ENCODE measurements at regions not wholly inside any gene's neighbourhood (a gene's known extent, or its start where the extent isn't known, plus 50 kb on each side); places are given as distances from the start of the nearest gene placed in this dataset.
A peak's percentile ranks its signal among the peaks of the same experiment; 100 is the strongest.
"Not testable (repeated sequence)": the region's sequence is repeated elsewhere in the genome, so short reads cannot be mapped to it uniquely, and the experiment has no call there.

DNA sequence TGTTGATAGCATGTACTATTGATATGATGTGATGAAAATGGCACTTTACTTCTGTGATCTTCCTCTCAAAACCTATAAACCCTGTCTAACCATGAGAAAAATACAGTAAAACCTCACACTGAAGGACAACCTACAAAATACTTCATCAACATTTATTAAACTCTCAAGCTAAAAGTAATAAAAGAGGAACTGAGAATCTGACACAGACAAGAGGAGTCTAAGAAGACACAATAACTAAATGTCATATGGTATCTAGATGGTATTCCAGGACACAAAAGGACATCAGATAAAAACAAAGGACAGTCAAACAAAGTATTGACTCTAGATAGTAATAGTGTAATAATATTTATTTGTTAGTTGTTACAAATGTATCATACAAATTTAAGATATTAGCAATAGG is 655.3 kb downstream of the SH3BGRL start:
- no peak for DNase-seq

DNA sequence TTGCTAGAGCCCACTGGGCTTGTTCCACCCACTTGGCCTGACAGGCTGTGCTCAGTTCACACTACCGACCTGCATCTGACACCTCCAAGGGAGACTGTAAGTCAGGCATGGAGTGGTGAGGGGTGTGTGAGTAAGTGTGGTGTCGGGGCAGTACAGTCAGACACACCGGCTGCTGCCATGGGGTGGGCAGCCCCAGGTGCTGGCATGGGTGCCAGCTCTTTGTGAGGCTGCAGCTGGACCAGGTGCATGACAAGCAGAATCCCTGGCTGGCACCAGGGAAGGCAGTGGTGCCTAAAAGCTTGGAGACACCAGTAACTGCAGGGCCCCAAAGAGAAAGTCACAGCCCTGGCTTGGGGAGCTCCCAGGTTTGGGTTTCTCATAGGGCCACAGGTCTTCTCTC is 665.0 kb downstream of the SH3BGRL start:
- DNase-seq: no peak

DNA sequence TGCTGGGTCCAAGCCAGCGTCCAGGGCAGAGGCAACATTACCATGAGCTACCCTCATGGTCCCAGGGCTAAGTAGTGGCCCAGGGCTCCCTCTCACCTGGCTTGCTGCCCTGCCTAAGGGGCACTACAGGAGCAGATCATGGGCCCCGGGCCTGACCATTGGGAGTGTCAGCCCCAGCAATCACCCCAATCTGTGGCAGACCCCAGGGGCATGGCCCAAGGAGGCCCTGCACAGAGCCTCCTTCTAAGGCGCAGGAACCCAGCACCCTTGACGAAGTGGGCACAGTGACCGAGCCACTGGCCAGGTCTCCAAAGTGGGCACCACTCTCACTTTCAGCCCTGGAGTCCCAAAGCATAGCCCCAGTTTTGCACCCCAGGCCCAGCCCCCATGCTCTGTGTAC is 667.1 kb downstream of the SH3BGRL start:
- no peak for DNase-seq

DNA sequence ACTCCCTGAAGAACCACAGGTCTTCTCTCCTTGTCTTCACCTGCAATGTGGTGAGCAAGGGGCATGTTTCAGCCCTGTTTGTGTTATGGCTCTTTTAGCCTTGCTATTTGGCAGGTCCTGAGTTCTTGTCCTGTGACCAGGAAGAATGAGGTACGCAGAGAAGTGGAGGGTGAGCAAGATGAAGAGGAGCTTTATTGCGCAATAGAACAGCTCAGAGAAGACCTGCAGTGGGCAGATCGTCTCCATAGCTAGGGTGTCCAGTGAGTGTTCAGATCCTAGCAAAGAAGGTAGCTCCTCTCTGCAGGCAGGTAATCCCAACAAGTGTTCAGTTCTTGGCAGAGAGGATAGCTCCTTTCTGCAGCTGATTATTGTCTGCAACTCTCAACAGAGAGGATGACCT is 672.9 kb downstream of the SH3BGRL start:
- DNase-seq: no peak

DNA sequence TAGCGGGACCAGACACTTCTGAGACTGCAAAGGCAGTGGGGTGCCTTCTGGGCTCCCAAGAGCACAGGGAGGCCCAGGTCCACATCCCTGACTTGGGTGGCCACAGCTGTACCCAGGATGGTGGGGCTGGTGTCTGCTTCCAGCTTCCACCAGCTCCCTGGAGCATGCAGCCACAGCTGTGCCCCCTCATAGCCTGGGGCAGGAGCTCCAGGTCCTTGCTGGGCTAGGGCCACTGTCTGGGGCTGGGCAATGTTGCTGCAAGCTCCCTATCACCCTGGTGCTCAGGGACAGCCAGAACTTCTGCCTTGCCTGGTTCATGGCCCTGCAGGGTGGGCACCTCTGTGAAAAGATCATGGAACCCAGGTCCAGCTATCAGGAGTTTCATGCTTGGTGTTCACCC is 673.9 kb downstream of the SH3BGRL start:
- no peak for DNase-seq

DNA sequence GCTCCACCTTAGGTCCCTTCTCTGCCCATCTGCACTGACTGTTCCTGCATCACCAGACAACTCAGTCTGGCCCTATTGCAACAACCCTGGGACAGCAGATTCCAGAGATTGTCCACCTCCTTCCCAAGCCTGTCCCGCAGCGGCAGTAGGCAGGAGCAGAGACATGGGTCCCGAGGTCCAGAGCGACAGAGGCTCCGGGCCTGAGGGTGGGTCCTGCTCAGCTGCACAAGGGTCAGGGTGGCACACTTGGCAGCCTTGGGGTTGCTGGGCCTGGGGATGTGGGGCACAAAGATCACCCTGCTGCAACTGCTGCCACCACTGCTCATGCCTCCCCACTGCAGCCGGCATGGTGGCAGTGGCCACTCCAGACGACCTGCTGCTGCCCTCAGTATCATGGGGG is 674.5 kb downstream of the SH3BGRL start:
- DNase-seq: no peak

DNA sequence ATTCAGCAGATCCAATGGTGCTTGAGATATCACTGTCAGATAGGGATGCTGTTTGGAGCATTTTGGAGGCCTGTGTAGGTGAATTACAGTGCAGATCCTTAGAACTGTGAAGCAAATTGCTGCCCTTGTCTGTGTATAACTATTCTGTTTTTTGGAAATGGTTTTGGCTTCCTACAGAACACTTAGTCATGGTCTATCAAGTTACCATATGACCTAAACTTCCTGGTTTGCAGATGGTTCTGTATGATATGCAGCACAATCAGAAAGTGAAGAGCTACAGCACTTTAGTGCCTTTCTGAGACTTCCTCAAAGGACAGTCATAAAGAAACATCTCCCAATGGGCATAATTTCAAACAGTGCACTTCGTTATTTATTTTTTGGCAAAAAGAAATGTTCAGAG is 688.6 kb downstream of the SH3BGRL start:
- DNase-seq: no peak

DNA sequence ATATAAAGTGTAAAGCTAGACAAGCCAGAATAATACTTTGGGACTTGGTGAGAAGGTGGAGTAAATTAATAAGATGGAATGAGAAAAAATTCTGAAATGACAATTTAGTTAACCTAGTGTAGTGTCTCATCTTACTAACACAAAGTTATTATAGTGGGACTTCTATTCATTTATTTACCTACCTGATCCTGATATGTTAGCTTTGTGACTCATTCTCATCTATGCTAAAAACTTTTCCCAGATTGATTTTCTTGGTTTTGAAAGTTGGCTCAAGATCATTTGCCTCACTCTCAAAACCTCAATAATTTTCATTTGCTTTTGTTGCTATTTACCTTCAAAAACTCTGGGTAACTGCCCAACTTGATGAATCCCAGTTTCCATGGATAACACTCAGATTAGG is 698.6 kb downstream of the SH3BGRL start:
- DNase-seq: no peak

DNA sequence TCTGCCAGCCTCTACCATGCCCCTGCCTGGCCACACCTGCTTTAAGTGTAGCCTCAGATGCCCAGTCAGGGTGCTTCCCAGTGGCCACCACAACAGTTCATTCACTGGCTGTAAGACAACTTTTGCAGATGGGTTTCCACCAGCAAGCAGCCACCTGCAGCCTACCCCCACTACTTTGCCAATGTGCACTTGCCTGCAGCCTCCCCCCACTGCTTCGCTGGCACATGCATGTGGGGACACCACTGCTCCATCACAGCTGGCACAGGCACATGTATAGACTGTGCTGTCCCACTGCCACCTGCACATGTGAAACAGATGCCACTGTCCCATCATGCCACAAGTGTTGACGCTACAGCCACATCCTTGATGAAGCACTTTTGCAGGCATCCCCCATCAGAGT is 723.9 kb downstream of the SH3BGRL start:
- DNase-seq: no peak

DNA sequence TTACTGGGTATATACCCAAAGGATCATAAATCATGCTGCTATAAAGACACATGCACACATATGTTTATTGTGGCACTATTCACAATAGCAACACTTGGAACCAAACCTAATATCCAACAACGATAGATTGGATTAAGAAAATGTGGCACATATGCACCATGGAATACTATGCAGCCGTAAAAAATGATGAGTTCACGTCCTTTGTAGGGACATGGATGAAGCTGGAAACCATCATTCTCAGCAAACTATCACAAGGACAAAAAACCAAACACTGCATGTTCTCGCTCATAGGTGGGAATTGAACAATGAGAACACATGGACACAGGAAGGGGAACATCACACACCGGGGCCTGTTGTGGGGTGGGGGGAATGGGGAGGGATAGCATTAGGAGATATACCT is 744.0 kb downstream of the SH3BGRL start:
- not testable (repeated sequence) for DNase-seq

DNA sequence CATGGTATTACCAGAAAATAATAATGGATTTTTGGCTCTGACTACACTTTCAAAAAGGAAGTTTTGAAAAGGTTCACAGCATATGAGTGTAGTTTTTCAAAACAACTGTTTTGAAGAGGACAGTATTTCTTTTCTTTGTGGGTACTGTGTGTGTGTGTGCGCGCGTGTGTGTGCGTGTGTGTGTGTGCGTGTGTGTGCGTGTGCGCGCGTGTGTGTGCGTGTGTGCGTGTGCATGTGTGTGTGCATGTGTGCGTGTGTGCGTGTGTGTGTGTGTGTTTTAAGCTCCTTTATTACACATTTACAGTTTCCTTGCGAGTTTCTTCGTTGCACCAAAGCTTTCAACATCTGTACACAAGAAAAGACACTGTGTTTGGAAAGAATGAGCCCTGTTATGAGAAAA is 755.4 kb downstream of the SH3BGRL start:
- DNase-seq: peak; percentile 0

DNA sequence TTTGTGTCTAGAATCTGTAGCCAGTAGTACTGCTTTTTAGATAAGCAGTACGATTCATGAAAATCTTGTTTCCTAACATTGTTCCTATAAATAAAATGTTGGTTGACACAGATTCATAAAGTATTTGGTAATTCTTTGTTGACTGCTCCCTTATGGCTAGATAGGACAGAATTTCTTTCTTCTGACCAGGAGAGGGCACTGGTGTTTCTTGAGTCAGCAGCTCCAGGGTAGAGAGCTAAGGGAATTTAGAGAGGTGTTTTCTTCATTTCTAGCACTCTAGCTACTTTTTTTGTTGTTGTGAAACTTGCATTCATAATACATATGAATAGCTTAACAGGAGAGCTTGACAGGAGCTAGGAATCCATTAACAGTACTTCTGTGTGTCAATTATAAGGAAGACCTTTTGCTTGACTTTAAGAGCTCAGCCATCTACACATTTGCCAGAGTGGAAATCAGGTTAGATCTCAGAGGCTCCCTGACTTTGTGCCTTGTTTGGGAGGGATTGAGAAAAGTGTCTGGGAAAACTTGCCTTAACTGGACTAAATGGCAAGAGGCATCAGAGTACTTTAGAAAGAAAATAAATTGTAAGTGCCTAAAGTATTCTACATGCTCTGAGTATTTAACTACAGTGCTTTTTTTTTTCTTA is 756.1 kb downstream of the SH3BGRL start:
- no peak for DNase-seq

DNA sequence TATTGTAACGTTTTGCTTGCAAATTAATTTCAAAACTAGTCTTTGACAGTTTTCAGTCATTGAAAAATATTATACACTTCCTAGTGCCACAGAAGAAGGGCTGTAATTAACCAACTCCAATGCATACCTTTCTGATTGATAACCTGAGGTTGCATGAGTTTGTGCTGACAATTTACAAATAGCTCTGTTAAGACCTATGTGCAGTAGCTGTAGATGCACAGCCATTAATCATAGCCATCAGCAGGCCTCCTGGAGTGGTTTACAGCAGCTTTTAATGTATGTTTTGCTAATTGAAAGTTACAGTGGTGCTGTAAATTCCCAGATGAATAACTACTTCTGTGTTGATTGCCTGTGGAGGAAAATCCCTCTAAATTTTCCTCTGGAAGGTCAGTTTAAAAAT is 758.1 kb downstream of the SH3BGRL start:
- no peak for DNase-seq

DNA sequence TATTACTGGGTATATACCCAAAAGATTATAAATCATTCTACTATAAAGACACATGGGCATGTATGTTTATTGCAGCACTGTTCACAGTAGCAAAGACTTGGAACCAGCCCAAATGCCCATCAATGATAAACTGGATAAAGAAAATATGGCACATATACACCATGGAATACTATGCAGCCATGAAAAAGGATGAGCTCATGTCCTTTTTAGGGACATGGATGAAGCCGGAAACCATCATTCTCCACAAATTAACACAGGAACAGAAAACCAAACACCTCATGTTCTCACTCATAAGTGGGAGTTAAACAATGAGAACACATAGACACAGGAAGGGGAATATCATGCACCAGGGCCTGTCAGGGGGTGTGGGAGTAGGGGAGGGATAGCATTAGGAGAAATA is 772.5 kb downstream of the SH3BGRL start:
- not testable (repeated sequence) for DNase-seq

DNA sequence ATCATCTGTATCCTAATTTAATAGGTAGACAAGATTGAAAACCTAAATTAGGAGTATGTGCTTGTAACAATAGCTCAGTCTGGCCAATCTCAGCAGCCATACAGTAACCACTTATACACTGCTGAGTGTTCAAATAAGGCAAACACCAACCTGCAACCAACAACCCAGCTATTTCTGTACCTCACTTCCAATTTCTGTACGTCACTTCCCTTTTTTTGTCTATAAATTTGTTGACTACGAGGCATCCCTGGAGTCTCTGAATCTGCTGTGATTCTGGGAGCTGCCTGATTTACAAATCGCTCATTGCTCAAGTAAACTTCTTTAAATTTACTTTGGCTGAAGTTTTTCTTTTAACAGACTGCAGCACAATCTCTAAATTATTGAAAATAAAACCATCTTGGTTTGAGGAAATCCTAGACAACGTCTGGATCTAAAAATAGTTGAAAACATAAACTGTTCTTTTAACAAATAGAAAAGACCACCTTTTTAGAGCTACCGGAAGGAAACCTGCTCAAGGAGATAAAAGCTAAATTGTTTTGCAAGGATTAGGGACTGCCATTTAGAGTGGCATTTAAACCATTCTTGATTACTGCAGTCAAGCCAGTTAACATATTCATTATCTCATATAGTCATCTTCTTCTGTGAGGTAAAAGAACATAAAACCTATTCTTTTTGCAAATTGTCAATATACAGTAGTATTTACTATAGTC is 778.1 kb downstream of the SH3BGRL start:
- no peak for DNase-seq

DNA sequence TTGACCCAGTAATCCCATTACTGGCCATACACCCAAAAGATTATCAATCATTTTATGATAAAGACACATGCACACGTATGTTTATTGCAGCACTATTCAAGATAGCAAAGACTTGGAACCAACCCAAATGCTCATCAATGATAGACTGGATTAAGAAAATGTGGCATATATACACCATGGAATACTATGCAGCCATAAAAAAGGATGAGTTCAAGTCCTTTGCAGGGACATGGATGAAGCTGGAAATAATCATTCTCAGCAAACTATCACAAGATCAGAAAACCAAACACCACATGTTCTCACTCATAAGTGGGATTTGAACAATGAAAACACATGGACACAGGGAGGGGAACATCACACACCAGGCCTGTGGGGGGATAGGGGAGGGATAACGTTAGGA is 785.3 kb downstream of the SH3BGRL start:
- not testable (repeated sequence) for DNase-seq

DNA sequence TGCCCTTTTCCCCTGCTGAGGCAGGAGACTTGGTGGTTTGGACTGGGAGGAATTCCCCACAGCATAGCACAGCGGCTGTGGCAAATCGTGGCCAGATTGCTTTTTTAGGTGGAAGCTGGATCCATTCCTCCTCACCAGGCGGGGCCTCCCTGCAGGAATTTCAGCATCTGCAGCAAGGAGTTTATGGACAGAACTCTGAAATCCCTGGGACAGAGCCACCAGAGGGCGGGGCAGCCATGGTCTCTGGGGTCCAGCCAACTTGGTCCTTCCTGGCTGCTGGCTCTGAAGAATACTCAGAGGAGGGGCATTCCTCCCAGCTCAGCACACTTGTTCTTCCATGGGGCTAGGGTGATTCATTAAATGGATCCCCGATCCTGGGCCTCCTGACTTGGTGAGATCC is 794.3 kb downstream of the SH3BGRL start:
- DNase-seq: no peak

DNA sequence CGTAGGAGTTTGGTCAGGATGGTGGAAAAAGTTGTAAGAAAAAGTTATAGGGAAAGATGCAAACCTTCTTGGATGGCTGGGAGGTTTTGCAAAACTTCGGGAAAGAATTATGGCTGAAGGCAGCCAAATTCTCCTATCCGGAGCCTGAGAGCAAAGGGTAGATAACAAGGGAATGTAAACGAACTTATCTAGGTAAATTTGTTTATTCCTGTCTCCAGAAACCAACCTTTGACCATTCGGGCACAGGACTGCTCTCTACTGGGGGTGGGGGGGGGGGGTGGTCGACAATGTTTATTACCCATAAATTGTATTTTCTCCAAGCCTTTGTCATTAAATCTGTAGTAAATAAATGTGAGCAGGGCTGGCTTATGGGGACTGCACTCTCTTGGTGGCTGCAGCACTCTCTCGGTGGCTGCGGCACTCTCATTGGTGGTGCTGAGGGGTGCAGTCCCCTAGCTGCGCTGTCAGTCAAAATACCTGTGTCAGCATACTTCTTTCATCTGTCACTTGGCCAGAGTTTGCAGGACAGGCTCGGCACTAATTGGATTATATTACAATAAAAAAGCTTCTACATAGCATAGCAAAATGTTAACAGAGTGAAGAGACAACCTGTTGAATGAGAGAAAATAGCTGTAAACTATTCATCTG is 827.8 kb downstream of the SH3BGRL start:
- DNase-seq: no peak

DNA sequence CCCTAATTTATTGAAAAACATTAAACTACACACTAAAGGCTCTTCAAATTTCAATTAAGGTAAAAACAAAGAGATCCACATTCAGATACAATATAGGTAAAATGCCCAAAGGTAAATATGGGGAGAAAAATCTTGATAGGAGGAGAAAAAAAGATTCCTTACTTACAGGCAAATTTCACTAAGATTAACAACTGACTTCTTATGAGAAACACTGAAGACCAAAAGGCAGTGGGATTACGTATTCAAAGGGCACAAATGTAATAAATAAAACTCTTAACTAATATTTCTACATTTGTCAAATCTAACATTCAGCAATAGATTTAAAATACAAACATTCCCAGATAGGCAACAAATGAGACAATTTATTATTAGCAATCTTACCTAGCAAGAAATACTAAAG is 829.3 kb downstream of the SH3BGRL start:
- no peak for DNase-seq

DNA sequence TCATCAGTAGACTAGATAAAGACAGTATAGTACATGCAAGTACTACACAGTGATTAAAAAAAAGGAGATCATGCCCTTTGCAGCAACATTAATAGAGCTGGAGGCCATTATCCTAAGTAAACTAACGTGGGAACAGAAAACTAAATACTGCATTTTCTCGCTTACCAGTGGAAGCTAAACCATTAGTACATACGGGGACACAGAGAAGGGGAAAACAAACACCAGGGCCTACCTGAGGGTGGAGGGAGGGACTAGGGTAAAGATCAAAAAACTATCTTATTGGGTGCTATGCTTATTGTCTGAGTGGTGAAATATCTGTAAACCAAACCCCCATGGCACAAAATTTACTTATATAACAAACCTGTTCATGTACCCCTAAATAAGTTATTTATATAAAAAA is 836.9 kb downstream of the SH3BGRL start:
- no peak for DNase-seq

DNA sequence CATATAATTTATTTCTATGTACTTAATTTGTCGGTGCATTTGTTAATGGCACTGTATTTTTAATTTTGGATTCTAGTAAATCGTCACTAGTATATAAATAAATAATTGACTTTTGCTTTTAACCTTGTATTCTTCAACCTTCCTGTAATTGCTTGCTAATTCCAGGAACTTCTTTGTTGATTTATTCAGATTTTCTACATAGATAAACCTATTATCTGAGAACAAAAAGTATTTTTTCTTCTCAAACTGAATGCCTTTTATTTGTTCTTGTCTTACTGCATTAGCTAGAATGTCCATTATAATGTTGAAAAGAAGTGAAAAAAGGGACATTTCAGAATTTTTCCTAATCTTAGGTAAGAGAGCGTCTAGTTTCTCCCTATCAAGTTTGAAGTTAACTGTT is 839.1 kb downstream of the SH3BGRL start:
- no peak for DNase-seq

DNA sequence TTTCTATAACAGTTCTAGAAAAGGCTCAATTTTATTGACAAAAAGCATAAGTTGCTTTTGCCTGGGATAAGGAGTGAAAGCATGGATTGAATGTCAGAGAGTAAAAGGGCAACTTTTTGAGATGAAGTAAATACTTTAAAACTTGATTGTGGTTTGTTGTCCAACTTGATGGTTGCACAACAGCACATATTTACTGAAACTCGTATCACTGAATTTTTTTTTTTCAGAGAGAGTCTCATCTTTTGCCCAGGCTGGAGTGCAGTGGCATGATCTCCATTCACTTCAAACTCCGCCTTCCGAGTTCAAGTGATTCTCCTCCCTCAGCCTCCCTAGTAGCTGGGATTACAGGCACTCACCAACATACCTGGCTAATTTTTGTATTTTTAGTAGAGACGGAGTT is 856.8 kb downstream of the SH3BGRL start:
- DNase-seq: no peak

DNA sequence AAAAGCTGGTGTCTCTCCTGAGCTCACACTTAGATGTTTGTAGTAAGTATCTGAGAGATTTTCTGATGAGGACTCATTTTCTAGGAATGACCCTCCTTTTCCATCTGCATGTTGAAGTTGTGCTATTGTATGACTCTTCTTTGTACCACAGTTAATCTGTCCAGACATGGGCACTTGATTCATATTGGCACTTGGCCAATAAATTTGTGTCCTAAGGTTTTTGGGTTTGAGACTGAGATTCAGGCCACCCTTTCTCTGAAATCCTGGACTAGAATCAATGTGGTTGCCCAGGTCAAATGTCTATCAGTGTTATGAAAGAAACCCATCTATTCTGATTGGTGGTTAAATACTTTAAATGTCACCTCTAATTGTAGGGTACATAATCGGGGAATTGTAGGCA is 869.0 kb downstream of the SH3BGRL start:
- no peak for DNase-seq

DNA sequence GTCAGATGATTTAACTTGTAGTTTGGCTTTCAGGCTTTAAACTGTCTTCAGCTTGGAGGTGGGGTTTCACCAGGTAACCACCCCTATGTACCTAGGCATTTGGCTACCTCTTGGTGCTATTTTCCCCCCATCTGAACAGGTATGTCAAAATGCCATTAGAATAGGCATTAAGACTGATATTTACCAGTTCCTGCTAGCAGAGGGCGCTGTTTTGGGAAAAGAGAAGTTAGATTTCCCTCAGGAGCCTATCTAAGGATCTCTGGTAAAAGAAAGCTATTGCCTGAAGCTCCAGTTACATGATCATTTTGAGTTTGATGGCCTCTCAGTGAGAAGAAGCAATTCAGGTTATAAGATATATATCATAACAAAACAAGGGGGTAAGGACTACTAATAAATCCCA is 879.1 kb downstream of the SH3BGRL start:
- no peak for DNase-seq

DNA sequence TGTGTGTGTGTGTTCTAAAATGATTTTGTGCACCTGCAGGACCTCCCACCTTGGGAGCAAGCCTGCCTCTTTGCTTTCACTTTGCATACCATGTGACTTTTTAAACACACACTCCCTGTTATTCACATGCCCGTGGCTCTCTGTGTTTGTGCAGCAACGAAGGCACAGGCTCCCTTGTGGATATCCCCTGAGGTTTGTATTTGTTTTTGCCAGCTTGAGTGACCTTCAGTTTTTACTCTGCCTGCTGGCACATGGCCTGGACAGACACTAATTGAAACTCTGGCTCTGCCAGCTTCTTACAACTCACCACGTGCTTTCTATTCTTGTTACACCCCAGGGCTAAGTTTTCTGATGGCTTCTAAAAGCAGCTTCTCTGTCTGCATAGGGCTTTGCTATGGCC is 885.8 kb downstream of the SH3BGRL start:
- no peak for DNase-seq
